ENCODE measurements at regions not wholly inside any gene's neighbourhood (a gene's known extent, or its start where the extent isn't known, plus 50 kb on each side); places are given as distances from the start of the nearest gene placed in this dataset.

DNA sequence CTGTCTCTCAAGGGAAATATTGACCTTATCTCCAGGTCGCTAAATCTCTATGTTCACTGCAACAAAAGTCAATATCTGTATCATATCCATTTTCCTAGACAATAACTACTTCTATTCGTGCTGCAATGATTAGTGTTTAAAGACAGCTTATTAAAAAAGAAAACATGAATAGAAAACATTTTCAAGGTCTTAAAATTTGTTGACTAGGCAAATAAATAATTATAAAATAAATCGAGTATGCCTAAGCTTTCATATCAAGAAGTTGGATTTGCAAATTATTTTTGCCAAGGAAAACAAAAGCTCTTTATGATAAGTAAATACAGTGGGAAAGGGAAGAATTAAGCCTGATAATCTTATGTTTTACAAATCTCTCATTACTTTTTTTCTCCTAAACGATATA is 428.5 kb downstream of the NUP35 start:
- TF ChIP-seq, protein P1, sequence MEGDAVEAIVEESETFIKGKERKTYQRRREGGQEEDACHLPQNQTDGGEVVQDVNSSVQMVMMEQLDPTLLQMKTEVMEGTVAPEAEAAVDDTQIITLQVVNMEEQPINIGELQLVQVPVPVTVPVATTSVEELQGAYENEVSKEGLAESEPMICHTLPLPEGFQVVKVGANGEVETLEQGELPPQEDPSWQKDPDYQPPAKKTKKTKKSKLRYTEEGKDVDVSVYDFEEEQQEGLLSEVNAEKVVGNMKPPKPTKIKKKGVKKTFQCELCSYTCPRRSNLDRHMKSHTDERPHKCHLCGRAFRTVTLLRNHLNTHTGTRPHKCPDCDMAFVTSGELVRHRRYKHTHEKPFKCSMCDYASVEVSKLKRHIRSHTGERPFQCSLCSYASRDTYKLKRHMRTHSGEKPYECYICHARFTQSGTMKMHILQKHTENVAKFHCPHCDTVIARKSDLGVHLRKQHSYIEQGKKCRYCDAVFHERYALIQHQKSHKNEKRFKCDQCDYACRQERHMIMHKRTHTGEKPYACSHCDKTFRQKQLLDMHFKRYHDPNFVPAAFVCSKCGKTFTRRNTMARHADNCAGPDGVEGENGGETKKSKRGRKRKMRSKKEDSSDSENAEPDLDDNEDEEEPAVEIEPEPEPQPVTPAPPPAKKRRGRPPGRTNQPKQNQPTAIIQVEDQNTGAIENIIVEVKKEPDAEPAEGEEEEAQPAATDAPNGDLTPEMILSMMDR (IDR thresholded peaks at IDR 0.05): no peak
- Mint-ChIP-seq H3K36me3 (ENCODE audit: low read depth) (no peaks in the 10 kb centered on the region), H3K9me3 (peaks cover 25% of the 10 kb centered on the region), H3K27ac (no peak overlapping the region), H3K4me1 (ENCODE audit: low read depth) (no peaks in the 10 kb centered on the region), H3K4me3 (no peak overlapping the region), H3K27me3 (no peaks in the 10 kb centered on the region)
- Histone ChIP-seq H3K27me3 (ENCODE audit: control insufficient read depth in 1 of 2, insufficient read depth in 2 of 2, low read length in 2 of 2) (no peaks in the 10 kb centered on the region), H3K4me1 (ENCODE audit: insufficient read depth, low read length) (no peaks in the 10 kb centered on the region), H3K4me3 (ENCODE audit: low read length) (no peak overlapping the region), H3K9me3 (ENCODE audit: control insufficient read depth in 1 of 2, insufficient read depth in 1 of 2, low read length in 2 of 2) (peaks cover 0 to 2% of the 10 kb centered on the region in 2 experiments), H3K36me3 (ENCODE audit: insufficient read depth, low read length) (no peaks in the 10 kb centered on the region), H3K27ac (ENCODE audit: low read depth in 1 of 2, low read length in 2 of 2) (no peak overlapping the region)
- intact Hi-C loops (cut with DNase I, micrococcal nuclease): no loop called here
- CTCF ChIA-PET: no interaction called here
- DNase-seq (no peak), ATAC-seq (ENCODE audit: poor library complexity) (no peak)
- POLR2A ChIA-PET: no interaction called here

DNA sequence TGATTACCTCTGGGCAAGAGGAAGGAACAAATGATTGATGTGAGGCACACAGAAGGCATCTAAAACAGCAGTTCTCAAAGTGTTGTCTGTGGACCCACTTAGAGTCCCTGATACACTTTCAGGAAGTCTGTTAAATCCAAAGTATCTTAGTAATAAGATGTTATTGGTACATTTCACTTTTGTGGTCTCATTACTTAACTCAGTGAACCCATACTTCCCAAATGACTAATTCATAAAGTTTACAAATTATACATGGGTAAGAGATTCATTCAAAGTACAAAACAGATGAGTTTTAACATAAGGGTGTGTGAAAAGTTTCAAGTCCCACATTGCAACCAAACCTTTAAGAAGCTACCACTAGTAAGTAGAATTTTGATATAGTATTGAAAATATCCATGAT is 440.5 kb downstream of the NUP35 start:
- no peaks in the 10 kb centered on the region for H3K27me3 Mint-ChIP-seq
- H3K9me3 Mint-ChIP-seq: peaks cover 3% of the 10 kb centered on the region
- ChIA-PET POLR2A (no interaction called here), CTCF (no interaction called here)
- Histone ChIP-seq H3K9me3 (ENCODE audit: control insufficient read depth in 1 of 2, insufficient read depth in 1 of 2, low read length in 2 of 2) (peaks cover 0 to 4% of the 10 kb centered on the region in 2 experiments), H3K27ac (ENCODE audit: low read depth in 1 of 2, low read length in 2 of 2) (no peak overlapping the region), H3K36me3 (ENCODE audit: insufficient read depth, low read length) (no peaks in the 10 kb centered on the region), H3K27me3 (ENCODE audit: control insufficient read depth in 1 of 2, insufficient read depth in 2 of 2, low read length in 2 of 2) (no peaks in the 10 kb centered on the region), H3K4me3 (ENCODE audit: low read length) (no peak overlapping the region), H3K4me1 (ENCODE audit: insufficient read depth, low read length) (no peaks in the 10 kb centered on the region)
- H3K27ac Mint-ChIP-seq: no peak overlapping the region
- no peaks in the 10 kb centered on the region for H3K4me1 Mint-ChIP-seq (ENCODE audit: low read depth)
- TF ChIP-seq, protein P1 (IDR thresholded peaks at IDR 0.05): no peak
- intact Hi-C loops (cut with DNase I, micrococcal nuclease): no loop called here
- H3K4me3 Mint-ChIP-seq: no peak overlapping the region
- ATAC-seq (ENCODE audit: poor library complexity) (no peak), DNase-seq (no peak)
- H3K36me3 Mint-ChIP-seq (ENCODE audit: low read depth): no peaks in the 10 kb centered on the region

DNA sequence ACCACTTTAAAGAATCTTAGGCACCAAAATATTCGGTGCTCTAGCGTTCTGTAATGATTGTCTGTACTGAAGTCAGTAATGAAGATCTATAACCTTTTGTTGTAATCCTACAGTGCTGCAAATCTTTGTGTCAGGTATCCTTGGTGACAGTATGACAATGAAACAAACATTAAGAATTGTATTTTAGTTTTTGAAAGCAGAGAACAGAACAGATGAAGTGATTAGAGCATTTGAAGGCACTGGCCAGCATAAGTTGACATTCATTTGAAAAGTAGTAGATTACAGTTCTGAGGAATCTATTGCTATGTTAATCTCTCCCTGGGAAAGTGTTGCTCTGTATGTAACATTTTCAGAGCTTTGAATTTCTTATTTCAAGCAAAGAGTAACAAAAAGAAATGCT is 451.2 kb downstream of the NUP35 start:
- CTCF ChIA-PET: no interaction called here
- intact Hi-C loops (cut with DNase I, micrococcal nuclease): no loop called here
- DNase-seq: no peak
- no peaks in the 10 kb centered on the region for H3K27me3 ChIP-seq (ENCODE audit: control insufficient read depth in 1 of 2, insufficient read depth in 2 of 2, low read length in 2 of 2)
- H3K4me1 ChIP-seq (ENCODE audit: insufficient read depth, low read length): no peaks in the 10 kb centered on the region
- TF ChIP-seq, protein P1 (IDR thresholded peaks at IDR 0.05): no peak
- H3K36me3 Mint-ChIP-seq (ENCODE audit: low read depth): no peaks in the 10 kb centered on the region
- H3K9me3 Mint-ChIP-seq: peaks cover 13% of the 10 kb centered on the region
- H3K4me1 Mint-ChIP-seq (ENCODE audit: low read depth): no peaks in the 10 kb centered on the region
- no peak overlapping the region for H3K27ac ChIP-seq (ENCODE audit: low read depth in 1 of 2, low read length in 2 of 2)
- H3K27me3 Mint-ChIP-seq: no peaks in the 10 kb centered on the region
- H3K9me3 ChIP-seq (ENCODE audit: control insufficient read depth in 1 of 2, insufficient read depth in 1 of 2, low read length in 2 of 2): peaks cover 0 to 7% of the 10 kb centered on the region in 2 experiments
- no peak overlapping the region for H3K27ac Mint-ChIP-seq
- no peak overlapping the region for H3K4me3 ChIP-seq (ENCODE audit: low read length)
- H3K4me3 Mint-ChIP-seq: no peak overlapping the region
- ATAC-seq (ENCODE audit: poor library complexity): no peak
- no peaks in the 10 kb centered on the region for H3K36me3 ChIP-seq (ENCODE audit: insufficient read depth, low read length)
- POLR2A ChIA-PET: no interaction called here
